Epithelial cell of esophagus (primary cell): ENCODE measurements at regions not wholly inside any gene's neighbourhood (a gene's known extent, or its start where the extent isn't known, plus 50 kb on each side); places are given as distances from the start of the nearest gene placed in this dataset.

Source experiments
- DNase-seq: peaks from one replicate; pipeline ENCODE4 v3.0.0; 2010; ENCODE audit warnings: low read depth
- H3K4me3 ChIP-seq: 2 replicates; pipeline ENCODE4 v1.5.1; 2011; ENCODE audit warnings: mild to moderate bottlenecking, low read length, control low read depth
- TF ChIP-seq, protein P1 (sequence below): IDR thresholded peaks from 2 replicates; pipeline ENCODE4 v1.5.1; 2011; ENCODE audit warnings: low read depth, mild to moderate bottlenecking, low read length, control low read depth, inconsistent platforms; ENCODE audit not compliant: insufficient read depth; ENCODE audit errors: missing control alignments

DNA sequence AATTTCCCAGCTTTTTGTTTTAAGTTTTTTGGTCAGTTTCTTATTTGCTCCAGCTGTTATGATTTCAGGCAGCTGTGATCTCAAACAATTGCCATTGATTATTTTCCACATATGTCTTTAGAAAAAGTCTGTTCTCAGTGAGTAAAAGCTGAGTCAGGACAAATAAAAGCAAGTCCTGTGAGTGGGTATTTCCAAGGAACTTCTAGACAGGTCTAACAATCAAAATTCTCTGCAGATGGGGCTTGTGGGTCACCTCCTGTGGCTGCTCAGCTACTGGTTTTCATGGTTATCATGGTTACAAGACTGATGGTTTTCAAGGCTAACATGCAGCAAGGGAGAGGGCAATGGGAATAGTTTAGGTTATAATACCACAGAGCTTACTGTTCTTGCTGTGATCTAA is 585.7 kb downstream of the LMO4 start:
- H3K4me3 ChIP-seq, result no peak overlapping the region
- TF ChIP-seq, protein P1, sequence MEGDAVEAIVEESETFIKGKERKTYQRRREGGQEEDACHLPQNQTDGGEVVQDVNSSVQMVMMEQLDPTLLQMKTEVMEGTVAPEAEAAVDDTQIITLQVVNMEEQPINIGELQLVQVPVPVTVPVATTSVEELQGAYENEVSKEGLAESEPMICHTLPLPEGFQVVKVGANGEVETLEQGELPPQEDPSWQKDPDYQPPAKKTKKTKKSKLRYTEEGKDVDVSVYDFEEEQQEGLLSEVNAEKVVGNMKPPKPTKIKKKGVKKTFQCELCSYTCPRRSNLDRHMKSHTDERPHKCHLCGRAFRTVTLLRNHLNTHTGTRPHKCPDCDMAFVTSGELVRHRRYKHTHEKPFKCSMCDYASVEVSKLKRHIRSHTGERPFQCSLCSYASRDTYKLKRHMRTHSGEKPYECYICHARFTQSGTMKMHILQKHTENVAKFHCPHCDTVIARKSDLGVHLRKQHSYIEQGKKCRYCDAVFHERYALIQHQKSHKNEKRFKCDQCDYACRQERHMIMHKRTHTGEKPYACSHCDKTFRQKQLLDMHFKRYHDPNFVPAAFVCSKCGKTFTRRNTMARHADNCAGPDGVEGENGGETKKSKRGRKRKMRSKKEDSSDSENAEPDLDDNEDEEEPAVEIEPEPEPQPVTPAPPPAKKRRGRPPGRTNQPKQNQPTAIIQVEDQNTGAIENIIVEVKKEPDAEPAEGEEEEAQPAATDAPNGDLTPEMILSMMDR, result no peak
- no peak for DNase-seq

DNA sequence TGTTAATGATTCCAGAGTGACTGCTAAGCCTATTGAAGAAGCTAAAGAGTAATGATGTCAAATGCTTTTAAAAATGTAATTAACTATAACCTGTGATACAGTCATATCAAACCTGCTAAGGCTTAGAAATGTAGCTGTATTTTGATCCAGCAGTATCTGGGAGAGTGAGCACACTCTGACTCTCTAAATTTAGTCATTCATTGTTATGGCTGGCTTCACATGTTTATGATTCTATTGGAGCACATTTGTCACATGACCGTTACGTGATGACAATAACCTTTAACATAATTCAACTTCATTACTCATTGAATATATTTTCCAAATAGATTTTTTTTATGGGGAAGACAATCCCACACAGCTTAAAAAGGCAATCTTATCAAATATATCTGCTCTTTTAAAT is 587.1 kb downstream of the LMO4 start:
- H3K4me3 ChIP-seq, result no peak overlapping the region
- TF ChIP-seq, protein P1, result no peak
- peak; percentile 34 for DNase-seq

DNA sequence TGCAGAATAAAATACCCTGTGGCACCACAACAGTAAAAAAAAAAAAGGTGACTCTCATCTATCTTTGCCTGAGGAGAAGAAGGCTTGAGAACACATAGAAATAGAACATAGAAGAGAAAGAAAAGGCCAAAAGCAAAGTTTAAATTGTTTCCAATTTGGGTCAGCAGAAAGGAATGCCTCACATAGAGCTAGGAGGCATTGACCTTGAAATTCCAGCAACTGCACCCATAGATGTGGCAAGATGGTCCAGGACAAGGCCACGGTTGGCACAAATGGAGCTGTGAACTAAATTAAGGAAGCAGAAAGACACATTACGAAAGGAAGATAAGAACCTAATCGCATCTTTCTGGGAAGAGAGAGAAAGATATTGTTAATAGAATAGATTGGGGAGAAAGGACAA is 588.3 kb downstream of the LMO4 start:
- no peak overlapping the region for H3K4me3 ChIP-seq
- TF ChIP-seq, protein P1, result no peak
- no peak for DNase-seq

DNA sequence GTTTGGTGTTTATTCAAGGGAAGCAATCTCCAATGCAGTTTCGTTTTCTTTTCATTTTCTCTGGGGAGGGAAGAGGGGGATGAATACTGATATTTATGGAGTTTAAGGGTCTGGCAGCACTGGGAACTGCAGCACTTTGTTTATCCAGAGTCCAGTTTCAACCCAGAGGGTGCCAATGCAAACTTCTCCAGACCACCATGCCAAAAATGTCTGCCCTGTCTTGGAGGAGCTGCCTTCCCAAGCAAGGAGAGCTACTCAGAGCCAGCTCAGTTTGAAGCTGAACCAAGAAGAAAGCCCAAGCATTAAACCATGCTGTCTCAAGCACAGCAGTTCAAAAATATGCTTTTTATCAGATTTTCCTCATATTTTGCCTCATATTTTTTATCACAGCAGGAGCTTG is 589.7 kb downstream of the LMO4 start:
- DNase-seq, result no peak
- TF ChIP-seq, protein P1, result no peak
- no peak overlapping the region for H3K4me3 ChIP-seq

DNA sequence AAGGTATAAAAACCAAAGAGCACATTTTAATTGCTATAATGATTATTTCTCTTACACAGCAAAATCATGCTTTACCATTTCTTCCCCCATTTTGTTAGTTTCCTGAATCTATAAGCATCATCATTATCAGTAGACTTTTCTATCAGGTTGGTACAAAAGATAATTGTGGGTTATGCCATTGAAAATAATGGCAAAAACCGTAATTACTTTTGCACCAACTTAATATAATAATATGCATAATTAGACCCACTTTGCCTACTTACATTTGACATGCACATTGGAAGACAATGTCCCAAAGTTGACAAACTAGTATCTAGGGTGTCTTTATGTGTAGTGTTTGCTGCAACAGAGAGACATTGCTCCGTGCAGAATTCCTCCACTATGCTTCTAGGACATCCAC is 594.2 kb downstream of the LMO4 start:
- no peak for DNase-seq
- TF ChIP-seq, protein P1, result no peak
- no peak overlapping the region for H3K4me3 ChIP-seq

DNA sequence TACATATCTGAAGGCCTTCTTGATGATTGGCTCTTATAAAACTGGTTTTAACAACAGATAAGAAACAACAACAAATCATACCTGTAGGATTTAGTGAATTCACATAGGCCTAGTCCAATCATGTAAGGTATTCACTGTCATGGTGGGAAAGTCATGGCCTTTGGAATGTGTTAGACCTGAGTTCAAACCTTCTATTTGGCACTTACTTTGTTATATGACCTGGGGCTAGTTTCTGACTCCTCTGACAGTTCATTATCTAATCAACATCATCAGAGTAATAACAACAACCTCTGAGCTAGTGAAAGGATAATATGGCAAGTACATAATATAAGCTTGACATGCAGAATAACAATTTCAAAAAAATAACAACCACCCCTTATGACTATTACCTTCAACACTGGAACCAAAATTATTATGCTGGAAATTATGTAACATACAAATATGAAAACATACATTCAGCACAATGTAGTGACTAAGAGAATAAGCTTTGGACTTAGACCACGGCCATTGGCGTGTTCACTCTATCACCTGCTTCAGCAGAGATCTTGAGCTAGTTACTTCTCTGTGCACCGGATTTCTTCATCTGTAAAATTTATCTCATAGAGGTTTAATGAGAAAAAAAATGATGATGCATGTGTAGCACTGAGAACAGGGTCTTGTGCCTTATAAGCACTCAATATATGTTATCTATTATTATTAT is 597.6 kb downstream of the LMO4 start:
- DNase-seq, result peak; percentile 19
- TF ChIP-seq, protein P1, result no peak
- H3K4me3 ChIP-seq, result no peak overlapping the region

DNA sequence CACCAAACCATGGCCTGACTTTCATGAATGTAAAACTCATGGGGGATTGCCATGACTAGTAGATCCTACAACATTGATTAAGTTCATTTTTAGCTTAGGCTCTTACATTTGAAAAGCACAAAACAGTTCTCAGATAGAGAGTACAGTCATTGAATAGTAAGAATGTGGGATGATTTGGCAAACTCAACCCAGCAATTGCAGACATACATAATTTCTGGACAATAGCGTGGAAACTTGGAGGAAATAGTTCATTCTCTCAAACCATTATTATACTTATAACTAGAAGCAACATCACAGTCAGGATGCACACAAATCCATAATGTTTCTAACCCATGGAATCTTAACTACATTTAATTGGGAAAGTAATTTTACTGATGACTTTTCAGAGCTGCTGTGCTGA is 598.2 kb downstream of the LMO4 start:
- TF ChIP-seq, protein P1, result no peak
- no peak overlapping the region for H3K4me3 ChIP-seq
- no peak for DNase-seq
